CD8-positive, alpha-beta memory T cell (primary cell): ENCODE measurements at regions not wholly inside any gene's neighbourhood (a gene's known extent, or its start where the extent isn't known, plus 50 kb on each side); places are given as distances from the start of the nearest gene placed in this dataset.
A peak's percentile ranks its signal among the peaks of the same experiment; 100 is the strongest.

Source experiments
- CTCF ChIA-PET: fragments of 350-600 bp; sonication (Branson Sonifier 250); formaldehyde crosslinking; loops from one replicate; lab custom pipeline; 2021; ENCODE audit warnings: antibody characterized with exemption; lab: Charles Lee
- POLR2A ChIA-PET: fragments of 350-600 bp; sonication (Branson Sonifier 250); formaldehyde crosslinking; loops from one replicate; lab custom pipeline; 2021; ENCODE audit warnings: antibody characterized with exemption; lab: Charles Lee
- DNase-seq, 5 donors: peaks; one replicate each; pipeline versions ENCODE4 v3.0.0 to v3.0.0-alpha.2; 2020 to 2022; ENCODE audit warnings: mixed read lengths in 1 of 5
- H3K27ac ChIP-seq: one replicate; pipeline ENCODE4 v1.7.0; 2013; ENCODE audit warnings: low read depth, mild to moderate bottlenecking, low read length, moderate library complexity
- H3K27me3 ChIP-seq: 2 replicates; pipeline ENCODE4 v1.7.0; 2013; ENCODE audit warnings: low read length, mild to moderate bottlenecking; ENCODE audit not compliant: insufficient read depth, poor library complexity, severe bottlenecking
- H3K36me3 ChIP-seq: 2 replicates; pipeline ENCODE4 v1.7.0; 2013; ENCODE audit warnings: mild to moderate bottlenecking, low read length, moderate library complexity; ENCODE audit not compliant: insufficient read depth
- H3K4me1 ChIP-seq: 2 replicates; pipeline ENCODE4 v1.7.0; 2013; ENCODE audit warnings: mild to moderate bottlenecking, low read length, moderate library complexity; ENCODE audit not compliant: insufficient read depth
- H3K4me3 ChIP-seq: 2 replicates; pipeline ENCODE4 v1.7.0; 2013; ENCODE audit warnings: mild to moderate bottlenecking, low read length
- H3K9me3 ChIP-seq: 2 replicates; pipeline ENCODE4 v1.7.0; 2013; ENCODE audit warnings: mild to moderate bottlenecking, low read length
- H3K27ac Mint-ChIP-seq, 8 donors: one replicate each; pipeline ENCODE4 v1.8.0; 2020 to 2021; ENCODE audit warnings: mixed read lengths in 8 of 8, mild to moderate bottlenecking in 6 of 8, inconsistent platforms in 3 of 8, moderate library complexity in 3 of 8
- H3K27me3 Mint-ChIP-seq, 2 donors: one replicate each; pipeline ENCODE4 v1.8.0; 2020 to 2021; ENCODE audit warnings: mixed read lengths in 2 of 2, mild to moderate bottlenecking in 1 of 2, moderate library complexity in 1 of 2
- H3K36me3 Mint-ChIP-seq, 3 donors: one replicate each; pipeline ENCODE4 v1.8.0; 2020 to 2021; ENCODE audit warnings: mixed read lengths in 3 of 3, inconsistent platforms in 1 of 3, mild to moderate bottlenecking in 1 of 3
- H3K4me1 Mint-ChIP-seq, 3 donors: one replicate each; pipeline ENCODE4 v1.8.0; 2020 to 2021; ENCODE audit warnings: mixed read lengths in 3 of 3, inconsistent platforms in 1 of 3, mild to moderate bottlenecking in 1 of 3
- H3K4me3 Mint-ChIP-seq, 7 donors: one replicate each; pipeline ENCODE4 v1.8.0; 2020 to 2021; ENCODE audit warnings: mixed read lengths in 7 of 7, mild to moderate bottlenecking in 6 of 7, moderate library complexity in 4 of 7, inconsistent platforms in 2 of 7
- H3K9me3 Mint-ChIP-seq, 5 donors: one replicate each; pipeline ENCODE4 v1.8.0; 2020 to 2022; ENCODE audit warnings: mixed read lengths in 5 of 5, mild to moderate bottlenecking in 3 of 5, moderate library complexity in 2 of 5, inconsistent platforms in 1 of 5

GRCh38 chr14:29242755-29243754, 476.5 kb downstream of the FOXG1 start:
- Mint-ChIP-seq H3K27me3 (no peaks in the 10 kb centered on the region), H3K4me3 (no peak overlapping the region)
- CTCF ChIA-PET, result no interaction called here

DNA sequence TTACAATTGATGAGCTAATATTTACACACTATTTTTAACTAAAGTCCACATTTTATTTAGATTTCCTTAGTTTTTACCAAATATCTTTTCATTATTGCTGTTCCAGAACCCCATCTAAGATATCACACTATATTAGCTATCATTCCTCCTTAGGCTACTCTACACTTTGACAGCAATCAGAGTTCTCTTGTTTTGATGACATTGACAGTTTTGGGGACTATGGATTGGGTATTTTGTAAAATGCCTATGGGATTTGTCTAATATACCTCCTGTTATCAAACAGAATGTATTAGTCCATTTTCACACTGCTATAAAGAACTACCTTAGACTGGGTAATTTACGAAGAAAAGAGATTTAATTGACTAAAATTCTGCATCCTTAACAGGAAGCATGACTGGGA, 489.1 kb downstream of the FOXG1 start:
- Histone ChIP-seq H3K36me3 (no peaks in the 10 kb centered on the region), H3K4me1 (no peaks in the 10 kb centered on the region), H3K9me3 (no peaks in the 10 kb centered on the region), H3K27me3 (no peaks in the 10 kb centered on the region), H3K27ac (no peak overlapping the region), H3K4me3 (no peak overlapping the region)
- POLR2A ChIA-PET, result no interaction called here
- peaks cover 0 to 2% of the 10 kb centered on the region in 2 donors for H3K27me3 Mint-ChIP-seq
- DNase-seq, result no peak
- H3K9me3 Mint-ChIP-seq, result peaks cover 12 to 29% (median 24%) of the 10 kb centered on the region in 5 donors
- H3K4me1 Mint-ChIP-seq, result no peaks in the 10 kb centered on the region
- CTCF ChIA-PET, result no interaction called here
- no peaks in the 10 kb centered on the region for H3K36me3 Mint-ChIP-seq
- H3K27ac Mint-ChIP-seq, result no peak overlapping the region
- no peak overlapping the region for H3K4me3 Mint-ChIP-seq

More at GRCh38 chr14:29242755-29243754, 476.5 kb downstream of the FOXG1 start:
- no peak for DNase-seq
- H3K9me3 Mint-ChIP-seq, result peaks cover 3 to 37% (median 12%) of the 10 kb centered on the region in 5 donors
- no peak overlapping the region for H3K27ac Mint-ChIP-seq
- no peak overlapping the region for H3K27ac ChIP-seq
- H3K9me3 ChIP-seq, result no peaks in the 10 kb centered on the region
- H3K4me1 ChIP-seq, result no peaks in the 10 kb centered on the region
- H3K36me3 Mint-ChIP-seq, result no peaks in the 10 kb centered on the region
- POLR2A ChIA-PET, result no interaction called here
- no peaks in the 10 kb centered on the region for H3K4me1 Mint-ChIP-seq
- H3K27me3 ChIP-seq, result no peaks in the 10 kb centered on the region
- H3K36me3 ChIP-seq, result no peaks in the 10 kb centered on the region
- H3K4me3 ChIP-seq, result no peak overlapping the region

- no peaks in the 10 kb centered on the region for H3K27me3 ChIP-seq
Observed at GRCh38 chr14:29262979-29263378, 496.4 kb downstream of the FOXG1 start.

DNA sequence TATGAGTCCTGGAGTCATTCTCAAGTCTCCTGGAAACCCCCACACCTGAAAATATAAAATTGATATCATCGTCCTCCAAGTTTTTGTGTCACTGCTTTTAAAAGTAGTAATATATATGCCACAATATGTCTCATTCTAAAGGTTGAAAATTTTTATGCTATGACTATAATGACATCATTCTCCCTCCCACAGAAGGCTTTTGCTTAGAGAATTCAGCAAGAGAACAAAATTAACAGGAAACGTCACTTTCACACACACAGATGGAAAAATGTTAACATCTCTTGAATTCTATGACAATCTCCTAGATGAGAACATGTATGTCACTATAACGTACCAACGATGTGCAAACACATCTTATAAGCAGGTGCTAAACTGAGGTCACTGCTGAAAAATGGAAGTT, 498.3 kb downstream of the FOXG1 start:
- ChIA-PET POLR2A (no interaction called here), CTCF (no interaction called here)
- Histone ChIP-seq H3K36me3 (no peaks in the 10 kb centered on the region), H3K9me3 (no peaks in the 10 kb centered on the region), H3K4me1 (no peaks in the 10 kb centered on the region), H3K4me3 (no peak overlapping the region), H3K27ac (no peak overlapping the region), H3K27me3 (no peaks in the 10 kb centered on the region)
- Mint-ChIP-seq H3K9me3 (peaks cover 13 to 50% (median 23%) of the 10 kb centered on the region in 5 donors), H3K36me3 (no peaks in the 10 kb centered on the region), H3K27ac (no peak overlapping the region), H3K4me3 (no peak overlapping the region), H3K4me1 (no peaks in the 10 kb centered on the region), H3K27me3 (no peaks in the 10 kb centered on the region)
- no peak for DNase-seq

More at GRCh38 chr14:29262979-29263378, 496.4 kb downstream of the FOXG1 start:
- H3K9me3 ChIP-seq, result no peaks in the 10 kb centered on the region
- no peak for DNase-seq
- POLR2A ChIA-PET, result no interaction called here
- Mint-ChIP-seq H3K4me3 (no peak overlapping the region), H3K27ac (peak overlapping the region in 1 of 8 donors; percentile 7), H3K4me1 (no peaks in the 10 kb centered on the region), H3K27me3 (no peaks in the 10 kb centered on the region), H3K36me3 (no peaks in the 10 kb centered on the region), H3K9me3 (peaks cover 14 to 51% (median 28%) of the 10 kb centered on the region in 5 donors)
- CTCF ChIA-PET, result no interaction called here
- H3K27ac ChIP-seq, result no peak overlapping the region
- H3K4me1 ChIP-seq, result no peaks in the 10 kb centered on the region
- no peaks in the 10 kb centered on the region for H3K36me3 ChIP-seq
- H3K4me3 ChIP-seq, result no peak overlapping the region

DNA sequence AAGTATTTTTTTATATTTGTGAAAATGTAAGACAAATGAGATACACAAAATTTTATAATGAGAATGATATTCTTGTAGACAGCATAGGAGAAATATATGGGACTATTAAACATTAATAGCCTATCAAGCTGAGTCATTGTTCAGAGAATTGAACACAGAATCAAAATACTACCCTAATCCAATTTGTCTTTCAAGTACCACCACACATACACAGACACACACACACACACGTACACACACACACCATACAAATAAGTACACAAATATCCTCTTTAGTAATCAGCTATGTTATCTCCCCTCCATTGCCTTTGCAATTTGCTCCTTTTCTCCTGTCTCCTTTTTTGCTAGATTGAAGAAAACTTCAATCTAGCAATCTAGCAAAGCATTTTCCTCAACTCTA, 499.3 kb downstream of the FOXG1 start:
- Mint-ChIP-seq H3K27ac (no peak overlapping the region), H3K4me1 (no peaks in the 10 kb centered on the region), H3K27me3 (no peaks in the 10 kb centered on the region), H3K9me3 (peaks cover 13 to 47% (median 20%) of the 10 kb centered on the region in 5 donors), H3K36me3 (no peaks in the 10 kb centered on the region), H3K4me3 (no peak overlapping the region)
- ChIA-PET POLR2A (no interaction called here), CTCF (no interaction called here)
- H3K9me3 ChIP-seq, result no peaks in the 10 kb centered on the region
- no peak for DNase-seq
- H3K36me3 ChIP-seq, result no peaks in the 10 kb centered on the region
- no peak overlapping the region for H3K4me3 ChIP-seq
- no peaks in the 10 kb centered on the region for H3K27me3 ChIP-seq
- no peak overlapping the region for H3K27ac ChIP-seq
- H3K4me1 ChIP-seq, result no peaks in the 10 kb centered on the region

DNA sequence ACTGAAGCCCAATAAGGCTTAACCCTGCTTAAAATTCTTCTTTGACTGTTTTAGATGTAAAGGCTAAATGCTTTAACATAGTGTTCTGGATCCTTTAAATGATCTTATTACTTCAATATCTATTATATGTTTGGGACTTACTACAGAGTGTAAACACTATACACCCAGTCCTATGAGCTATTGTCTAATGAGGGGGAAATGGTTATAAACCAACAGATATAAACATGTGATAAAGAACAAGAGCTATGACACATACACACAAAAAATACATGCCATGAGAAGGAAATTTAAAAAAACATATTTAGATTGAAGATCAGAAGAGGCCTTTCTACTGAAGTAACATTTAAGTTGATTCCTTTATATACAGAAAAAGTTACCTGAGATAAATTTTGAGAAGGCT, 505.1 kb downstream of the FOXG1 start:
- CTCF ChIA-PET, result no interaction called here
- Mint-ChIP-seq H3K36me3 (peaks cover 0 to 1% (median 0%) of the 10 kb centered on the region in 3 donors), H3K27ac (no peak overlapping the region), H3K27me3 (no peaks in the 10 kb centered on the region), H3K9me3 (peaks cover 2 to 37% (median 8%) of the 10 kb centered on the region in 5 donors), H3K4me3 (no peak overlapping the region), H3K4me1 (no peaks in the 10 kb centered on the region)
- Histone ChIP-seq H3K36me3 (no peaks in the 10 kb centered on the region), H3K4me3 (no peak overlapping the region), H3K9me3 (no peaks in the 10 kb centered on the region), H3K27ac (no peak overlapping the region), H3K4me1 (no peaks in the 10 kb centered on the region), H3K27me3 (no peaks in the 10 kb centered on the region)
- no peak for DNase-seq
- POLR2A ChIA-PET, result no interaction called here

DNA sequence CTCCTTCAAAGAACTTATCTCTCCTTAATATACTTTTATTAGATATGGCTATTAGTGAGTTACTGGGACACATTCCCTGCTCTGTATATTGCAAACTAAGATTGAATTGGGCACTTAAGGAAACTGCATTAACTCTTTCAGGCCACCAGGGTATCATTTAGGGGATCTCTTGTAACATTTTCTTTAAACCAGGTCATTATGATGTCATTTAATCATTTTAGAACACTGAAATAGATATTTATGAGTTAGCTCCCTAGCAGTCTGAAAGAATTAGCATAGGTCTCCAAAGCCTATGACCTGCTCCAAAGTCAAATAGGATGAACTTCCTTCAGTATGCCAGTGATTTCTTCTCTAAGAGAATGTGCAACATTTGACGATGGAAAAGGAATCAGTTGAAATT, 506.9 kb downstream of the FOXG1 start:
- H3K4me3 Mint-ChIP-seq, result no peak overlapping the region
- no peak overlapping the region for H3K27ac Mint-ChIP-seq
- Histone ChIP-seq H3K9me3 (no peaks in the 10 kb centered on the region), H3K4me1 (no peaks in the 10 kb centered on the region), H3K27me3 (no peaks in the 10 kb centered on the region), H3K4me3 (no peak overlapping the region), H3K36me3 (no peaks in the 10 kb centered on the region), H3K27ac (no peak overlapping the region)
- peaks cover 2 to 37% (median 6%) of the 10 kb centered on the region in 5 donors for H3K9me3 Mint-ChIP-seq
- no peaks in the 10 kb centered on the region for H3K4me1 Mint-ChIP-seq
- H3K36me3 Mint-ChIP-seq, result peaks cover 0 to 1% (median 0%) of the 10 kb centered on the region in 3 donors
- ChIA-PET CTCF (no interaction called here), POLR2A (no interaction called here)
- H3K27me3 Mint-ChIP-seq, result no peaks in the 10 kb centered on the region
- no peak for DNase-seq

- H3K27me3 Mint-ChIP-seq, result no peaks in the 10 kb centered on the region
- peaks cover 2 to 43% (median 6%) of the 10 kb centered on the region in 5 donors for H3K9me3 Mint-ChIP-seq
- H3K4me1 Mint-ChIP-seq, result no peaks in the 10 kb centered on the region
- peaks cover 0 to 1% (median 0%) of the 10 kb centered on the region in 3 donors for H3K36me3 Mint-ChIP-seq
- no peaks in the 10 kb centered on the region for H3K36me3 ChIP-seq
- no peaks in the 10 kb centered on the region for H3K9me3 ChIP-seq
- H3K4me3 Mint-ChIP-seq, result no peak overlapping the region
- ChIA-PET POLR2A (no interaction called here), CTCF (no interaction called here)
- peak overlapping the region in 1 of 8 donors; percentile 11 for H3K27ac Mint-ChIP-seq
- H3K4me1 ChIP-seq, result no peaks in the 10 kb centered on the region
- no peak overlapping the region for H3K27ac ChIP-seq
- no peak for DNase-seq
- no peaks in the 10 kb centered on the region for H3K27me3 ChIP-seq
- no peak overlapping the region for H3K4me3 ChIP-seq
Observed at GRCh38 chr14:29274890-29275596, 508.5 kb downstream of the FOXG1 start.
